SK-N-SH (cell line): ENCODE measurements at regions not wholly inside any gene's neighbourhood (a gene's known extent, or its start where the extent isn't known, plus 50 kb on each side); places are given as distances from the start of the nearest gene placed in this dataset.

Experiments used
- CTCF ChIA-PET: fragments of 300-600, 350-600 bp; formaldehyde crosslinking; extraction: SDS; loops from one replicate; lab custom pipeline; 2021; lab: Yijun Ruan, JAX
- POLR2A ChIA-PET: fragments of 350-600 bp; sonication (Branson Sonifier 250); formaldehyde crosslinking; extraction: SDS; loops from one replicate; lab custom pipeline; 2020; ENCODE audit warnings: antibody characterized with exemption, inconsistent platforms; lab: Yijun Ruan, JAX
- DNase-seq: peaks from one replicate; pipeline ENCODE4 v3.0.0; 2012
- H2AFZ ChIP-seq: fragments of 200-600 bp; sonication (generic); 2 replicates; pipeline ENCODE4 v1.8.1; 2016; ENCODE audit warnings: antibody characterized with exemption, mild to moderate bottlenecking, low read depth
- H3F3A ChIP-seq: fragments of 200-600 bp; sonication (generic); replicated peaks from 2 replicates; pipeline ENCODE3; 2016; ENCODE audit warnings: antibody characterized with exemption, mild to moderate bottlenecking; ENCODE audit not compliant: insufficient read depth
- H3K27ac ChIP-seq, 2 experiments: fragments of 200-500 bp in 1 of 2; fragments of 200-600 bp in 1 of 2; sonication (Bioruptor generic) in 1 of 2; sonication (generic), shearing (Covaris generic) in 1 of 2; 2 replicates each; pipeline versions ENCODE4 v1.5.1 to v1.6.1; 2014 to 2016; ENCODE audit warnings: low read depth in 2 of 2, inconsistent platforms in 1 of 2, low read length in 1 of 2, mild to moderate bottlenecking in 1 of 2, mixed read lengths in 1 of 2
- H3K27me3 ChIP-seq: fragments of 200-600 bp; sonication (generic), shearing (Covaris generic); 2 replicates; pipeline ENCODE4 v1.6.1; 2016; ENCODE audit warnings: mixed run types; ENCODE audit not compliant: insufficient read depth
- H3K36me3 ChIP-seq, 2 experiments: fragments of 200-500 bp in 1 of 2; fragments of 200-600 bp in 1 of 2; sonication (Bioruptor generic) in 1 of 2; sonication (generic) in 1 of 2; replicated peaks in 1 of 2; 2 replicates each; pipeline versions ENCODE3 to v1.5.1; 2014 to 2016; ENCODE audit warnings: low read length in 1 of 2, mild to moderate bottlenecking in 1 of 2; ENCODE audit not compliant: insufficient read depth in 2 of 2, control insufficient read depth in 1 of 2
- H3K4me1 ChIP-seq, 2 experiments: fragments of 200-500 bp in 1 of 2; fragments of 200-600 bp in 1 of 2; sonication (Bioruptor generic) in 1 of 2; sonication (generic), shearing (Covaris generic) in 1 of 2; 2 replicates each; pipeline versions ENCODE4 v1.5.1 to v1.6.1; 2014 to 2016; ENCODE audit warnings: low read depth in 1 of 2, low read length in 1 of 2, mixed run types in 1 of 2; ENCODE audit not compliant: insufficient read depth in 2 of 2, control insufficient read depth in 1 of 2
- H3K4me2 ChIP-seq: fragments of 200-600 bp; sonication (generic), shearing (Covaris generic); 2 replicates; pipeline ENCODE4 v1.6.1; 2017; ENCODE audit warnings: mixed run types
- H3K4me3 ChIP-seq, 2 experiments: fragments of 200-500 bp in 1 of 2; fragments of 200-600 bp in 1 of 2; sonication (Bioruptor generic) in 1 of 2; sonication (generic), shearing (Covaris generic) in 1 of 2; 2 replicates each; pipeline versions ENCODE4 v1.5.1 to v1.8.1; 2014 to 2016; ENCODE audit warnings: low read depth in 2 of 2, inconsistent platforms in 1 of 2, low read length in 1 of 2, mild to moderate bottlenecking in 1 of 2, mixed read lengths in 1 of 2, moderate library complexity in 1 of 2
- H3K79me2 ChIP-seq: fragments of 200-600 bp; sonication (generic); 2 replicates; pipeline ENCODE4 v1.8.1; 2017; ENCODE audit warnings: mild to moderate bottlenecking; ENCODE audit not compliant: insufficient read depth
- H3K9ac ChIP-seq: fragments of 200-600 bp; sonication (generic); 2 replicates; pipeline ENCODE4 v1.6.1; 2017; ENCODE audit warnings: mixed run types
- H3K9me2 ChIP-seq: fragments of 200-600 bp; sonication (generic); 2 replicates; pipeline ENCODE4 v1.6.1; 2017; ENCODE audit warnings: mixed run types
- H3K9me3 ChIP-seq: fragments of 200-600 bp; sonication (generic); 2 replicates; pipeline ENCODE4 v1.6.1; 2017; ENCODE audit warnings: mixed run types, mild to moderate bottlenecking, moderate library complexity
- H4K20me1 ChIP-seq: fragments of 200-600 bp; sonication (generic); 2 replicates; pipeline ENCODE4 v1.6.1; 2017; ENCODE audit warnings: mild to moderate bottlenecking, mixed run types; ENCODE audit not compliant: insufficient read depth
- EZH2phosphoT487 ChIP-seq: fragments of 200-600 bp; sonication (generic); IDR thresholded peaks from 2 replicates; pipeline ENCODE4 v1.6.1; 2017; ENCODE audit warnings: low read depth, mixed run types, mild to moderate bottlenecking, antibody characterized with exemption, moderate library complexity, borderline replicate concordance
- FOSL2 ChIP-seq: IDR thresholded peaks from 2 replicates; pipeline ENCODE4 v1.4.0; 2012; ENCODE audit warnings: low read depth, mild to moderate bottlenecking, moderate library complexity, borderline replicate concordance
- FOXJ3 ChIP-seq: sonication (generic); formaldehyde crosslinking; IDR thresholded peaks from 2 replicates; pipeline ENCODE4 v1.5.1; 2020; ENCODE audit warnings: mild to moderate bottlenecking, missing genetic modification reagents
- FOXM1 ChIP-seq: IDR thresholded peaks from 2 replicates; pipeline ENCODE4 v1.4.0; 2012; ENCODE audit warnings: low read depth, mild to moderate bottlenecking
- GATA2 ChIP-seq: sonication (generic); formaldehyde crosslinking; IDR thresholded peaks from 2 replicates; pipeline ENCODE4 v1.5.0; 2020; ENCODE audit warnings: mild to moderate bottlenecking, missing genetic modification reagents
- MAX ChIP-seq: IDR thresholded peaks from 2 replicates; pipeline ENCODE4 v1.4.0; 2012; ENCODE audit warnings: low read depth
- RAD21 ChIP-seq: IDR thresholded peaks from 2 replicates; pipeline ENCODE4 v1.6.1; 2012; ENCODE audit warnings: mild to moderate bottlenecking, low read length
- RCOR1 ChIP-seq: fragments of 150-350 bp; IDR thresholded peaks from 2 replicates; pipeline ENCODE4 v1.6.1; 2017; ENCODE audit warnings: antibody characterized with exemption, low read length
- REST ChIP-seq: IDR thresholded peaks from 2 replicates; pipeline ENCODE4 v1.6.1; 2012; ENCODE audit warnings: mild to moderate bottlenecking, low read depth, low read length, moderate library complexity
- RFX5 ChIP-seq: IDR thresholded peaks from 2 replicates; pipeline ENCODE4 v1.6.1; 2012; ENCODE audit warnings: mild to moderate bottlenecking, improper control_type of control experiment, low read length
- RXRA ChIP-seq: IDR thresholded peaks from 2 replicates; pipeline ENCODE4 v1.4.0; 2012; ENCODE audit warnings: low read depth, mild to moderate bottlenecking, borderline replicate concordance
- SMC3 ChIP-seq: IDR thresholded peaks from 2 replicates; pipeline ENCODE4 v1.6.1; 2012; ENCODE audit warnings: low read depth, low read length, improper control_type of control experiment
- YY1 ChIP-seq: IDR thresholded peaks from 2 replicates; pipeline ENCODE4 v1.4.0; 2012; ENCODE audit warnings: low read depth, mild to moderate bottlenecking
- WGBS: methylation state at CpG from one replicate; pipeline ENCODE4 v1.1.6; 2017; ENCODE audit warnings: low lambda C conversion rate; 5-methylcytosine and 5-hydroxymethylcytosine counted together

- ChIA-PET POLR2A (no interaction called here), CTCF (no interaction called here)
- whole genome bisulfite sequencing = 18% methylated on average over 3 of the region's 3 CpGs
- no peak for DNase-seq
- no peak overlapping the region; the same call in 1 of the 2 replicates for H2AFZ ChIP-seq
- H3K9ac ChIP-seq = no peak overlapping the region
- no peaks in the 10 kb centered on the region for H3K79me2 ChIP-seq
- no peaks in the 10 kb centered on the region for H3K9me2 ChIP-seq
- H4K20me1 ChIP-seq = no peaks in the 10 kb centered on the region
- H3K4me3 ChIP-seq = no peak overlapping the region
- H3K27me3 ChIP-seq = peaks cover 8% of the 10 kb centered on the region; the same call in 1 of the 2 replicates
- H3K4me2 ChIP-seq = no peak overlapping the region
- H3F3A ChIP-seq = no peaks in the 10 kb centered on the region
- no peaks in the 10 kb centered on the region for H3K36me3 ChIP-seq
- H3K9me3 ChIP-seq = no peaks in the 10 kb centered on the region
- TF ChIP-seq RXRA (no peak), MAX (no peak), REST (no peak), RCOR1 (no peak), RAD21 (no peak), FOSL2 (no peak), SMC3 (no peak), FOXM1 (no peak), FOXJ3 (CRISPR knock-in tag) (no peak), YY1 (no peak)
- H3K4me1 ChIP-seq = no peaks in the 10 kb centered on the region
- no peak overlapping the region for H3K27ac ChIP-seq
These were observed 254.4 kb upstream of the CXXC4 start for GRCh38 chr4:104749062-104749461.

GRCh38 chr4:104750008-104750407, 255.3 kb upstream of the CXXC4 start:
- H3K36me3 ChIP-seq = no peaks in the 10 kb centered on the region
- ChIA-PET POLR2A (no interaction called here), CTCF (interaction anchor here (0.9 kb wide), 1 partner anchor 685 kb away, joined by 3 read pairs; no protein-coding TSS in a partner anchor)
- no peaks in the 10 kb centered on the region for H3K79me2 ChIP-seq
- peaks cover under 1% of the 10 kb centered on the region; the same call in 1 of the 2 replicates for H3K27me3 ChIP-seq
- H3K9me2 ChIP-seq = no peaks in the 10 kb centered on the region
- no peak overlapping the region for H3K4me2 ChIP-seq
- no peak overlapping the region for H2AFZ ChIP-seq
- H3K9ac ChIP-seq = no peak overlapping the region
- 9% methylated on average over 2 of the region's 2 CpGs for WGBS
- H4K20me1 ChIP-seq = no peaks in the 10 kb centered on the region
- H3K27ac ChIP-seq = no peak overlapping the region
- no peak for DNase-seq
- no peaks in the 10 kb centered on the region for H3F3A ChIP-seq
- H3K4me1 ChIP-seq = no peaks in the 10 kb centered on the region
- TF ChIP-seq EZH2phosphoT487 = no peak
- no peak for TF ChIP-seq GATA2
- no peak for TF ChIP-seq MAX
- TF ChIP-seq RXRA = no peak
- no peak for TF ChIP-seq RFX5
- H3K9me3 ChIP-seq = no peaks in the 10 kb centered on the region
- H3K4me3 ChIP-seq = no peak overlapping the region
